ENCODE measurements at regions not wholly inside any gene's neighbourhood (a gene's known extent, or its start where the extent isn't known, plus 50 kb on each side); places are given as distances from the start of the nearest gene placed in this dataset.

DNA sequence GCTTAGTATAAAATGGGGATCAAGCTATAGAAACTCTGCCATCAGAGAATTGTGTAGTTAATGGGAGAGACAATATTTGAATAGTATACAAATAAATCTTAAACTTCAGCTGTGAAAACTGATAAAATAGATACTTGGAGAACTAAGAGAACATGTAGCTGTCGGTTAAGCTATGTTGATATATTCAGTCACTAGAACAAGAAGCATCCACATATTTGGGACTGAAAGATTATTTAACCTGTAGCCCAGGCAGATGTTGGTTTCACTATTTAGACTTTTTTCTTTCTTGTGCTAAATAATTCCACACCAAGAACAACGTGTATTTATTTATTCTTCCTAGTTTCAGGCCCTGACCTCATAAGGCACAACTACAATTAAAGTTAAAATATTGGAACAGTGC, 521.0 kb upstream of the CCNG1 start:
- Histone ChIP-seq H3K79me2 (ENCODE audit: control insufficient read depth, insufficient read depth, low read length, poor library complexity) (no peaks in the 10 kb centered on the region), H3K9me3 (ENCODE audit: insufficient read depth, low read depth, low read length) (no peaks in the 10 kb centered on the region), H3K79me1 (ENCODE audit: low read length) (no peaks in the 10 kb centered on the region), H2BK120ac (ENCODE audit: insufficient read depth, low read length, poor library complexity) (no peak overlapping the region), H3K4me2 (ENCODE audit: low read length) (no peak overlapping the region), H3K18ac (ENCODE audit: low read length) (no peak overlapping the region), H4K8ac (ENCODE audit: low read depth, low read length) (no peak overlapping the region), H2BK12ac (ENCODE audit: low read length) (no peak overlapping the region), H2AFZ (ENCODE audit: insufficient read depth, low read length, poor library complexity) (no peak overlapping the region), H3K23ac (ENCODE audit: low read length) (no peak overlapping the region), H3K4me3 (ENCODE audit: low read depth, low read length) (no peak overlapping the region), H3K4me1 (ENCODE audit: control insufficient read depth in 1 of 2, insufficient read depth in 2 of 2, low read length in 2 of 2) (no peaks in the 10 kb centered on the region), H2AK5ac (ENCODE audit: low read length) (no peak overlapping the region), H3K27me3 (ENCODE audit: insufficient read depth, low read length) (no peaks in the 10 kb centered on the region), H3K9ac (ENCODE audit: low read length) (no peak overlapping the region), H3K27ac (ENCODE audit: low read depth, low read length) (no peak overlapping the region), H4K91ac (ENCODE audit: low read depth, low read length) (no peak overlapping the region), H4K12ac (ENCODE audit: low read depth, low read length) (no peak overlapping the region), H2BK5ac (ENCODE audit: low read depth, low read length, poor library complexity) (no peak overlapping the region), H3K14ac (ENCODE audit: low read length) (no peak overlapping the region), H3K4ac (ENCODE audit: low read depth, low read length) (no peak overlapping the region), H3K36me3 (ENCODE audit: control insufficient read depth in 1 of 2, insufficient read depth in 2 of 2, low read length in 2 of 2) (no peaks in the 10 kb centered on the region)
- DNase-seq = no peak
- WGBS (ENCODE audit: extremely low coverage, insufficient coverage, insufficient read length) = no CpG with 5 or more reads among the region's 2 CpGs

DNA sequence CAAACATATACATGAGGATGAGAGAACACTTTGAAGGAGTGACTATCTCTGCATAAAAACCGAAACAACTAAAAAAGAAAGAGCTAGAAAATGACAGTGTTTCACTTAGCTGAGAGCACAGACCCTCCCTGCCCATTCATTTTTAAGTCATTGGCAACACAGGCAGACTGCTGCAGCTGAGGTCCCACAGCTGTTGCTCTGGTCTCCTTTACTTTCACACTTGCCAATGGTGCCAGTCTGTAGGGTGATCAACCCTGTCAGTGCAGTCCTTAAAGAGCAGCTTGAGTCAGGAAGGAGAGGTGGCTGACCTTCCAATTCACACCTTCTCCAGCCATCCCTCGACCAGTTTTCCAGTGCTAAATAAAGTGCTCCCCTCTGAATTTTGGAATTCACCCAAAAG, 508.3 kb upstream of the CCNG1 start:
- H3K14ac ChIP-seq (ENCODE audit: low read length) = no peak overlapping the region
- no peaks in the 10 kb centered on the region for H3K36me3 ChIP-seq (ENCODE audit: control insufficient read depth in 1 of 2, insufficient read depth in 2 of 2, low read length in 2 of 2)
- no peak overlapping the region for H2AK5ac ChIP-seq (ENCODE audit: low read length)
- H3K4ac ChIP-seq (ENCODE audit: low read depth, low read length) = no peak overlapping the region
- no peak overlapping the region for H4K91ac ChIP-seq (ENCODE audit: low read depth, low read length)
- no peak overlapping the region for H3K4me2 ChIP-seq (ENCODE audit: low read length)
- H2BK120ac ChIP-seq (ENCODE audit: insufficient read depth, low read length, poor library complexity) = no peak overlapping the region
- no peaks in the 10 kb centered on the region for H3K9me3 ChIP-seq (ENCODE audit: insufficient read depth, low read depth, low read length)
- no peak overlapping the region for H2AFZ ChIP-seq (ENCODE audit: insufficient read depth, low read length, poor library complexity)
- H3K27ac ChIP-seq (ENCODE audit: low read depth, low read length) = no peak overlapping the region
- H3K18ac ChIP-seq (ENCODE audit: low read length) = no peak overlapping the region
- no peak overlapping the region for H2BK12ac ChIP-seq (ENCODE audit: low read length)
- H3K79me2 ChIP-seq (ENCODE audit: control insufficient read depth, insufficient read depth, low read length, poor library complexity) = no peaks in the 10 kb centered on the region
- no peak overlapping the region for H2BK5ac ChIP-seq (ENCODE audit: low read depth, low read length, poor library complexity)
- H3K27me3 ChIP-seq (ENCODE audit: insufficient read depth, low read length) = no peaks in the 10 kb centered on the region
- no peak overlapping the region for H4K12ac ChIP-seq (ENCODE audit: low read depth, low read length)
- WGBS (ENCODE audit: extremely low coverage, insufficient coverage, insufficient read length) = no CpG with 5 or more reads among the region's 2 CpGs
- H3K23ac ChIP-seq (ENCODE audit: low read length) = no peak overlapping the region
- no peak overlapping the region for H4K8ac ChIP-seq (ENCODE audit: low read depth, low read length)
- no peaks in the 10 kb centered on the region for H3K79me1 ChIP-seq (ENCODE audit: low read length)
- no peak for DNase-seq
- no peaks in the 10 kb centered on the region for H3K4me1 ChIP-seq (ENCODE audit: control insufficient read depth in 1 of 2, insufficient read depth in 2 of 2, low read length in 2 of 2)
- H3K9ac ChIP-seq (ENCODE audit: low read length) = no peak overlapping the region
- no peak overlapping the region for H3K4me3 ChIP-seq (ENCODE audit: low read depth, low read length)

DNA sequence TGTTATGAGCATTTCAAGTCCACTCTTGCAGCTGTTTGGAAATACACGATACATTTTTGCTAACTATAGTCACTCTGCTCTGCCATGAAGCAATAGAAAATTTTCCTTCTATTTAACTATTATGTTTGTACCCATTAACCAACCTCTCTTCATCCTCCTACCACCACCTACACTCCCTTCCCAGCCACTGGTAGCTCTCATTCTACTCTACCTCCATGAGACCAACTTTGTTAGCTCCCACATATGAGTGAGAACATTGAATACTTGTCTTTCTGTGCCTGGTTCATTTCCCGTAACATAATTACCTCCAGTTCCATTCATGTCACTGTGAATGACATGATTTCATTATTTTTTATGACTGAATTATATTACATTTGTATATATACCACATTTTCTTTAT, 505.9 kb upstream of the CCNG1 start:
- no peak overlapping the region for H3K4me2 ChIP-seq (ENCODE audit: low read length)
- H4K8ac ChIP-seq (ENCODE audit: low read depth, low read length) = no peak overlapping the region
- no CpG with 5 or more reads among the region's 2 CpGs for WGBS (ENCODE audit: extremely low coverage, insufficient coverage, insufficient read length)

DNA sequence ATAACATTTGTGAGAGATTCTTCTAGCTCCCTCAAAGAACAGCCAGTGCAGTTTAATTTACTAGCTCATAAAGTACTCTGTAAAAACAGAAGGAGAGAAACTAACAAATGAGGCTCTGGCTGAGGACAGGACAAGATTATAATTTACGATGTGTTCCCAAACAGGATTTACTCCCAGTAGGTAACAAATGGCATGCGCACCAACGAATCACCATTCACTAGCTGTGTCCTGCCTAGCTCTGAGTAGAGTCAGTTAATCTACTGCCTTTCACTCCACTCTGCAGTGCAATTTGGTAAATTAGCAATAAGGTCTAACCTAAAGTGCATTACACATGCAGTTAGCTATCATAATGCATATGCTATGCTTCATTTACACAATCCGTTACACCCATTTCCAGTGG, 497.4 kb upstream of the CCNG1 start:
- Histone ChIP-seq H3K4ac (ENCODE audit: low read depth, low read length) (no peak overlapping the region), H3K4me1 (ENCODE audit: control insufficient read depth in 1 of 2, insufficient read depth in 2 of 2, low read length in 2 of 2) (no peaks in the 10 kb centered on the region), H2BK120ac (ENCODE audit: insufficient read depth, low read length, poor library complexity) (no peak overlapping the region), H2BK5ac (ENCODE audit: low read depth, low read length, poor library complexity) (no peak overlapping the region), H3K18ac (ENCODE audit: low read length) (no peak overlapping the region), H4K12ac (ENCODE audit: low read depth, low read length) (no peak overlapping the region), H3K4me2 (ENCODE audit: low read length) (no peak overlapping the region), H3K79me1 (ENCODE audit: low read length) (no peaks in the 10 kb centered on the region), H3K36me3 (ENCODE audit: control insufficient read depth in 1 of 2, insufficient read depth in 2 of 2, low read length in 2 of 2) (no peaks in the 10 kb centered on the region), H3K9ac (ENCODE audit: low read length) (no peak overlapping the region), H3K4me3 (ENCODE audit: low read depth, low read length) (no peak overlapping the region), H3K79me2 (ENCODE audit: control insufficient read depth, insufficient read depth, low read length, poor library complexity) (no peaks in the 10 kb centered on the region), H2AK5ac (ENCODE audit: low read length) (no peak overlapping the region), H3K27ac (ENCODE audit: low read depth, low read length) (no peak overlapping the region), H4K8ac (ENCODE audit: low read depth, low read length) (no peak overlapping the region), H2AFZ (ENCODE audit: insufficient read depth, low read length, poor library complexity) (no peak overlapping the region), H3K23ac (ENCODE audit: low read length) (no peak overlapping the region), H4K91ac (ENCODE audit: low read depth, low read length) (no peak overlapping the region), H3K9me3 (ENCODE audit: insufficient read depth, low read depth, low read length) (peaks cover 3% of the 10 kb centered on the region), H2BK12ac (ENCODE audit: low read length) (no peak overlapping the region), H3K27me3 (ENCODE audit: insufficient read depth, low read length) (no peaks in the 10 kb centered on the region), H3K14ac (ENCODE audit: low read length) (no peak overlapping the region)
- WGBS (ENCODE audit: extremely low coverage, insufficient coverage, insufficient read length) = no CpG with 5 or more reads among the region's 4 CpGs
- no peak for DNase-seq

More for the DNA sequence above, 505.9 kb upstream of the CCNG1 start:
- Histone ChIP-seq H3K4me1 (ENCODE audit: control insufficient read depth in 1 of 2, insufficient read depth in 2 of 2, low read length in 2 of 2) (no peaks in the 10 kb centered on the region), H2BK12ac (ENCODE audit: low read length) (no peak overlapping the region), H4K91ac (ENCODE audit: low read depth, low read length) (no peak overlapping the region), H3K79me2 (ENCODE audit: control insufficient read depth, insufficient read depth, low read length, poor library complexity) (no peaks in the 10 kb centered on the region), H3K9ac (ENCODE audit: low read length) (no peak overlapping the region), H3K79me1 (ENCODE audit: low read length) (no peaks in the 10 kb centered on the region), H2BK5ac (ENCODE audit: low read depth, low read length, poor library complexity) (no peak overlapping the region), H2AK5ac (ENCODE audit: low read length) (no peak overlapping the region), H3K4ac (ENCODE audit: low read depth, low read length) (no peak overlapping the region), H2BK120ac (ENCODE audit: insufficient read depth, low read length, poor library complexity) (no peak overlapping the region), H3K4me3 (ENCODE audit: low read depth, low read length) (no peak overlapping the region), H4K12ac (ENCODE audit: low read depth, low read length) (no peak overlapping the region), H3K18ac (ENCODE audit: low read length) (no peak overlapping the region), H3K14ac (ENCODE audit: low read length) (no peak overlapping the region), H3K9me3 (ENCODE audit: insufficient read depth, low read depth, low read length) (peaks cover 4% of the 10 kb centered on the region), H2AFZ (ENCODE audit: insufficient read depth, low read length, poor library complexity) (no peak overlapping the region), H3K23ac (ENCODE audit: low read length) (no peak overlapping the region), H3K27ac (ENCODE audit: low read depth, low read length) (no peak overlapping the region), H3K27me3 (ENCODE audit: insufficient read depth, low read length) (no peaks in the 10 kb centered on the region), H3K36me3 (ENCODE audit: control insufficient read depth in 1 of 2, insufficient read depth in 2 of 2, low read length in 2 of 2) (no peaks in the 10 kb centered on the region)
- no peak for DNase-seq
